OCI-M1 (cell line): ENCODE measurements at regions not wholly inside any gene's neighbourhood (a gene's known extent, or its start where the extent isn't known, plus 50 kb on each side); places are given as distances from the start of the nearest gene placed in this dataset.

ENCODE experiments used
- DNase-seq: peaks from one replicate; lab custom pipeline; 2025; lab: John Stamatoyannopoulos, UW

DNA sequence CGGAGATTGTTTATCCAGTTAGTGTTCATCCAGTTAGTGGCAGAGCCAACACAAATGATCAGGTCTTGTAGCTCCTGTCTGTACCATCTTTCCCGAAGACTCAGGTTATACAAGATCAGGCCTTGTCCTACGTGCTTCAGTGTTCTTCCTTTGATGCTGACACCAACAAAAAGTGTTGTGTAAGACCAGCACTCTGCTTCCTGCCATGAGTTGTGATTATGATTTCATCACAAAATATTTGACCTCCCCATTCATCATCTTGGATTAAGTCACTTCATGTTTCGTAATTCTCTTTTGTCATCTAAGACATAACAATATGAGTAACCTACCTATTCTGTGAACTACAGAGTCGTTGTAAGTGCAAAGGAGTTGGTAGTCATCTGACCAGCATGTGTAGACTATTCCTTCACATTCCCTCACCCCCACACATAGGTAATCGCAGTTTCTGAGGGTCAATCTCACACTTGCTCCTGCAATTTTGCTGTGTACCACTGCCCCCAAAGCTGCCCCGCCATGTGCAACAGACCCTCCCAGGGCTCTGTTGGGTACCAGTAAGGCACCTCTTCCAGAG is 135.6 kb upstream of the SLC22A23 start:
- DNase-seq, result peak; percentile 44

DNA sequence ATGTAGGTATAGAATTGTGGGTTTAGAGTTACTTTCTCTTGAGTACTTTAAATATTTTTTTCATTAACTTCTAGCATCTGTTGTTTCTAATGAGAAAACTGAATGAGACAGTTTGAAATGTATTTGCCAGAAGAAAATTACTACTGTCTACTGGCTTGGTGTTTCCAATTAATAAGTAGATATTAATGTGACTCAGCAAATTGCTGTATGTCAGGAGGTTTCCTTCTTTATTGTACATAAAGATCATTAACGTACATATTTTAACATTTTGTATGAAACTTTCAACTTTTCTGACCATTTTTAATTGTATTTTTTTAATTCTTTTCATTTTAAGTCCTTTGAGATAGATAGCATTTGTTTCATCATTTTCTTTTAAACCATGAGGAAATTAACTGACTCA is 135.1 kb upstream of the SLC22A23 start:
- no peak for DNase-seq

GRCh38 chr6:3587660-3588059 is 130.8 kb upstream of the SLC22A23 start:
- no peak for DNase-seq

- DNase-seq, result no peak
These were observed 128.6 kb upstream of the SLC22A23 start for GRCh38 chr6:3585320-3585935.

- DNase-seq, result no peak
These were observed 127.8 kb upstream of the SLC22A23 start for GRCh38 chr6:3584606-3585005.

DNA sequence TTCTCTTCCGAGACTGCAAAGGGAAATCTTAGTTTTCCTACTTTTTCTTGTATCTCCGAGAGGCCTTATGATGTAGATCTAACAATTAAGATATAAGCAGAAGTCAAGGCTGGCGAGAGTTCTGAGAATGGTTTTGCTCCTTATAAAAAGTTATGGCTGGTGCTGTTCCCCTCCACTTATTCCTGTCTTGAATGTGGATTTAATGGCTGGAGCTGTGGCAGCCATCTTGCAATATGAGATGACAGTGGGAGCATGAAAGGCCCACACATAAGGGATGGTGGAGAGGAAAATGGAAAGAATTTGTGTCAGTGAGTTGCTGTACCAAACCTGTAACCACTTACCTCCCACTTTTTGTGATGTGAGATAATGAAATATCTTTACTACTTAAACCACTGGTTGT is 124.6 kb upstream of the SLC22A23 start:
- DNase-seq, result no peak

- DNase-seq, result no peak
These were observed 122.9 kb upstream of the SLC22A23 start for GRCh38 chr6:3579652-3580175.

DNA sequence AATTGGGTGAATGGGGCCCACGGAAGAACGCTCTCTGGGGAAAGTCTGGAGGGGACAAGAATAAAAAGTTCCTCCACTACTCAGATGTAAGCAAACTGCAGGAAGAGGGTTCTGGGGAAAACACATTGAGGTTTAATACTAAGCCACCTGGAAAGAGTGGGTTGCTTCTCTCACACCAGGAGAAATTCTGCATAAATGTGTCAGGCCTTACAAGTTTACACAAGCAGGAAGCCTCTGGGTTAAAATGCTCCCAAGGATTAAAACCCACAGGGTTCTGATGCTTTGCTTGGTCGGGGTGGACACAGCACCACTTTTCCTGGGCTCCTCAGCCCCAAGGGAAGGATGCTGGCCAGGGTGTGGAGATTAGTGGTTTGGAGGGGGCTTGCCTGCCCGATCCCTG is 122.1 kb upstream of the SLC22A23 start:
- no peak for DNase-seq

GRCh38 chr6:3577517-3577916 is 120.7 kb upstream of the SLC22A23 start:
- no peak for DNase-seq

DNA sequence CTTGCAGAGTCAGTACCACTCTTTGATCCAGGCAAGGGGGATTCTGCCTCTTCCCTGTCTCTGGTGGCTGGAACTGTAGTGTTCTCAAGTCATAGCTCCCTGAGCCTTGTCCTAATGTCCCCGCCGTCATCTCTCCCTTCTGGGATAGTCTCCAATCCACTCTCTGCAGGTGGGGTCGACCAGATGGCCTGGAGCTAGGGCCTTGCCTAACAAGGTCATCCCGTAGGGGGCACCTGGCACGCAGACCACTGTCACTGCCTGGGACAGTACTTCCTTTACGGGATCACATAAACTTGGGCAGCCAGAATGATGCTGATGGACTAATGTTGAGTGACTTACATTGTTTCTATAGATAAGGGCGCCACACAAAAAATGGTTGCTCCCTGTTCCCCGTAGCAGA is 118.9 kb upstream of the SLC22A23 start:
- DNase-seq, result no peak

- DNase-seq, result no peak
These were observed 118.3 kb upstream of the SLC22A23 start for GRCh38 chr6:3575166-3575565.

DNA sequence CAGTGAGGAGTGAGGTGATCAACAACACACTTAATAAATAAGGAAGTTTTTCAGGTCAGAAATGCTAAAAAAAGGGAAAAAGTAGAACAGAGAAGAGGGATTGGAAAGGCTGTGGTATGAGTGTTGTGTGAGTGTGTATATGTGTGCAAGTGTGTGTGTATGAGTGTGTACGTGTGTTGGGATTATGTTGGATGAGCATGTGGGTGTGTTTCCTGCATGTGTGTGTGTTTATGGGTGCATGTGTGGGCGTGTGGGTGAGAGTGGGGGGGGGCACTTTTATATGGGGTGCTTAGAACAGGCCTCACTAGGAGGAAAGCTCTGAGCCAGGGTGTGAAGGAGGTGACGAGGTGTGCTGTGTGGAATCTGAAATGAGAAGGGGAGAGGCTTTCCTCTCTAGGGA is 116.8 kb upstream of the SLC22A23 start:
- no peak for DNase-seq

GRCh38 chr6:3571836-3572235 is 115.0 kb upstream of the SLC22A23 start:
- DNase-seq, result no peak

- no peak for DNase-seq
These were observed 114.4 kb upstream of the SLC22A23 start for GRCh38 chr6:3571250-3571681.

- no peak for DNase-seq
These were observed 113.0 kb upstream of the SLC22A23 start for GRCh38 chr6:3569816-3570215.

DNA sequence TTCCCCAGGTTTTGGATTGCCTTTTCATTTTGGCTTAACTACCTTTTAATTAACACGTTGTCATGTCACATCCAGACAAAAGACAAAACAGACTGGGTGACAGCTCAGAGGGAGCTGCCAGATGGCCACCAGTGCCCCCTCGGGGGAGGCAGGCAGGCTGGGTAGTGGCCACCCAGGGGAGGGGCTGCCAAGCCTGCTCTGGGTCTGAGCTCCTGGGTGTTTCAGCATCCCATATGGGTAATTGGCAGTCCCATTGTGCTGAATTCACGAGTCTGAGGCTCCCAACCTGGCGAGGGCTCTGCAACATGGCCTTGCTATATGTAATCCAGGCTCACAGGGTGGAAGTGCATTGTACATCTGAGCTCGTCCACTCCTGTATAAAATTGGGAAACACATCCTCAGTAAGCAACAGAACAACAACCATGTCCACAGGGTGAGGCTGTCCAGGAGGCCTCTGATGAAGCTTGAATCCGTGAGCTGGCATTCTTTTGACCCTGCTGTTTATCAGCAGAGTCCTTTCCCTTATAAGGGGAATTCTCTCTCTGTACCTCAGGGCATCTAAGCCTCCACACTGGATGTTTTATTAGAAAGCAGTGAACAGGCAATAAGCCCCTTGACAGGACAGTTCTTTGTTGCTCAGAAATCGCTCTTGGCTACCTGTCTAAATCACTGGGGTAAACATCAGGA is 111.7 kb upstream of the SLC22A23 start:
- DNase-seq, result no peak

GRCh38 chr6:3566812-3567211 is 110.0 kb upstream of the SLC22A23 start:
- DNase-seq, result no peak

DNA sequence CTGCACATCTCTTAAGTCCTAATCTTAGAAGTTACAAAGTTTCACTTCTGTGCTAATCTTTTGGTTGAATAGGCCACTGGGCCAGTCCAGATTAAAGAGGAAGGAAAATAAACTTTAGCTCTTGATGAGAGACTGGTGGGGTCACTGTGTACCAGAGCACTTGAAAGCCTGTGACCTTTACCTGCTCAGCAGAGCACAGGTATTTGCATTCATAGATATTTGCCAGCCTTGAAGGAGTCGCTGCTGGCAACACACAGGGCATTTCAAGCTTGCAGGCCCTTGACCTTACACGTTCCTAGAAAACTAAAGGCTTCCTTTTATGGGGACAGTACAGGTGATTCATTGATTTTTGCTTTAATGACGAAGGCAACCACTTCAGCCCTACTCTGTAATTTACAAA is 108.4 kb upstream of the SLC22A23 start:
- no peak for DNase-seq

DNA sequence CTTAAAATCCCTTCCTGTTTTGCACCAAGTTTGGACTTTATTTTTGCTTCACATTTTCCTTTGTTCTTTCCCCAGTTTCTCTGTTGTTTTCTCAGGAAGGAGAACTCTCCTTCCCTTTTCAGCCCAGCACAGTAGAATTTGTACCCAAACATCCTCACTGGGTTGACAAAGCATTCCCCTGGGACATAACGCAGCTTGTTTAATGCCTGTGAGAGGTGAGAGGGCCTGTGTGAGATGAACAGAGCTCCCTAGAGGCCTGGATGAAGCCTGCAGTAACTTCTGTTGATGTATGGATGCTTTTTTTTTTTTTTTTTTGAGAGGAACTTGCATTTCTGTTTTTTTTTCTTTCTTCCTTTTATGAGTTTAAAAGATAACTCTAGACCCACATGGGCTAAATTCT is 104.9 kb upstream of the SLC22A23 start:
- DNase-seq, result peak; percentile 20

DNA sequence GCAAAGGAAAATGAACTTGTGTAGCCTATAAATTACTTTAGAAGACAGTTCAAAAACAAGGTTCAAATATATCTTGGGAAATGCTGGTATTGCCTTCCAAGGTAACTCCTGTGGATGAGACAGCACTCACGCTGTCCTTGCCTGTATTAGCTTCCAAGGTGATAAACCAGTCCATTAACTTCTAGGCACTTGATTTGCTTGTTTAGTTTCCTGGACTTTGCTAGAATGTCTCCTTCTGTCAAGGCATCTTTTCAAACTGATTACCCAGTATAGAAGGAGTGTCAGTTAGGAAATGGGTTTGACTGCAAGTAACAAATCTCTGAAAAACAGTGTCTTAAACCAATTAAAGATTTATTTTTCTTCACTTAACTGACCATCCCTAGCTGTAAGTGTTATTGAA is 103.4 kb upstream of the SLC22A23 start:
- no peak for DNase-seq

DNA sequence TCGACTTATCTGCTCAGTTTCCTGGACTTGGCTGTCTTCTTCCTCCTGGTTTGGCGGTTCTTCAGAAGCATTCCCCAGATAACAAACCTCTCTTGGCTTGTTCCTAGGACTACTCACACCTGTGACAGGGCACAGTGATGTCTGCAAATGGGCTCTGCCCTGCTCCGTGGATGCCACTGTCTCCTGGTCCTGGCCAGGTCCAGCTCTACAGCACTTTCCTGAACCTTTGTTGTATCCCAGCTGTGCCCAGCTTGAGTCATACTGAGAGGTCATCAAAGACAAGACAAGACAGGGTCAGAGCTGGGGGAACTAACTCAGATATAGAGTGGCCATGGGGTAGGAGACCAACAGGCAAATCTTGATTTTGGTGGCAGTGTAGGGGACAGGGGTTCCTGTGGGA is 102.7 kb upstream of the SLC22A23 start:
- no peak for DNase-seq

DNA sequence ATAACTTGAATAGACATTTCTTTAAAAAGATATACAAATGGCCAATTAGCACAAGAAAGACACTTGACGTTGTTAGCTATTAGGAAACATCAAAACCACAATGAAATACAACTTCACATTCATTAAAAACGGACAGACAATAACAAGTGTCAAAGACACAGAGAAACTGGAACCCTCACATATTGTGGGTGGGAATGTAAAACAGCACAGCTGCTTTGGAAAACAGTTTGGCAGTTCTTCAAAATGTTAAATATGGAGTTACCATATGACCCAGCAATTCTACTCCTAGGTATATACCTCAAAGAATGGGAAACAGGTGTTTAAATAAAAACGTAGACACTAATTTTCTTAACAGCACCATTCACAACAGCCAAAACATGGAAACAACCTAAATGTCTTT is 100.5 kb upstream of the SLC22A23 start:
- no peak for DNase-seq

GRCh38 chr6:3553254-3553653 is 96.4 kb upstream of the SLC22A23 start:
- no peak for DNase-seq
